ENCODE measurements at regions not wholly inside any gene's neighbourhood (a gene's known extent, or its start where the extent isn't known, plus 50 kb on each side); places are given as distances from the start of the nearest gene placed in this dataset.

- H3K27me3 ChIP-seq (ENCODE audit: control insufficient read depth in 2 of 2, insufficient read depth in 2 of 2, low read length in 2 of 2): no peaks in the 10 kb centered on the region
- no peak overlapping the region for H3K27ac ChIP-seq (ENCODE audit: insufficient read depth, low read depth, low read length)
- POLR2A ChIA-PET: no interaction called here
- no peaks in the 10 kb centered on the region for H3K9me1 ChIP-seq (replicated peaks; ENCODE audit: control insufficient read depth, extremely low read depth, insufficient read depth, low read length)
- no peak overlapping the region for H2AFZ ChIP-seq (ENCODE audit: low read depth, low read length)
- H3K4me1 ChIP-seq (ENCODE audit: control insufficient read depth, extremely low read depth, insufficient read depth, low read length): no peaks in the 10 kb centered on the region
- no peak overlapping the region for H3K4me3 ChIP-seq (replicated peaks in 1 of 3; ENCODE audit: insufficient read depth in 1 of 3, low read depth in 1 of 3, low read length in 3 of 3)
- no peak overlapping the region for H3K9ac ChIP-seq (replicated peaks; ENCODE audit: extremely low read depth, insufficient read depth, low read length)
- TF ChIP-seq POLR2AphosphoS5 (IDR thresholded peaks at IDR 0.05; ENCODE audit: insufficient read depth, low read depth, low read length): no peak
- no peak for TF ChIP-seq FOS (IDR thresholded peaks at IDR 0.05; ENCODE audit: borderline replicate concordance, insufficient read depth, low read length)
- no peak for TF ChIP-seq GATA2 (IDR thresholded peaks at IDR 0.05; ENCODE audit: insufficient read depth, insufficient read length, low read depth, low read length)
- TF ChIP-seq CTCF (IDR thresholded peaks at IDR 0.05; ENCODE audit: extremely low read depth in 1 of 2, insufficient read depth in 1 of 2, low read depth in 1 of 2, low read length in 2 of 2): no peak
- no peak for TF ChIP-seq JUN (IDR thresholded peaks at IDR 0.05; ENCODE audit: borderline replicate concordance, insufficient read depth, insufficient read length, low read depth)
- no peak for TF ChIP-seq MAX (IDR thresholded peaks at IDR 0.05; ENCODE audit: insufficient read depth, insufficient read length)
- TF ChIP-seq MYC (IDR thresholded peaks at IDR 0.05; ENCODE audit: low read depth, low read length): no peak
- no peak for TF ChIP-seq EZH2 (IDR thresholded peaks at IDR 0.05; ENCODE audit: borderline replicate concordance, low read depth, low read length, severe bottlenecking)
- TF ChIP-seq POLR2A (IDR thresholded peaks at IDR 0.05; ENCODE audit: low read depth, low read length): no peak
- no peaks in the 10 kb centered on the region for H4K20me1 ChIP-seq (replicated peaks; ENCODE audit: control insufficient read depth, extremely low read depth, insufficient read depth, low read length)
- dilution Hi-C loops (cut with MboI; ENCODE audit: extremely low pct_ligation_motif_present, low sequenced_read_pairs) (no loop called here), intact Hi-C loops (cut with micrococcal nuclease) (no loop called here)
- no peaks in the 10 kb centered on the region for H3K9me3 ChIP-seq (replicated peaks; ENCODE audit: control insufficient read depth, insufficient read depth, low read length)
- H3K79me2 ChIP-seq (ENCODE audit: control insufficient read depth, insufficient read depth, low read length): no peaks in the 10 kb centered on the region
- CTCF ChIA-PET: no interaction called here
- H3K36me3 ChIP-seq (ENCODE audit: control insufficient read depth in 2 of 2, extremely low read depth in 1 of 2, insufficient read depth in 2 of 2, low read length in 2 of 2): no peaks in the 10 kb centered on the region
- DNase-seq (ENCODE audit: low read depth, low spot score): no peak
- no peak overlapping the region for H3K4me2 ChIP-seq (ENCODE audit: insufficient read depth, low read length)
- no peak for FAIRE-seq
- BruUV-seq (replicated peaks): no TSS peak
Measured at GRCh38 chr5:116739571-116739970, 164.9 kb upstream of the SEMA6A start.
